NCI-H2227 treated with DMSO at 0.1 percent for 48 hours (cell line): ENCODE measurements at regions not wholly inside any gene's neighbourhood (a gene's known extent, or its start where the extent isn't known, plus 50 kb on each side); places are given as distances from the start of the nearest gene placed in this dataset.

Experiments
- DNase-seq: peaks from one replicate; lab custom pipeline; 2025; lab: John Stamatoyannopoulos, UW

GRCh38 chr12:90079529-90080210 lies 371.0 kb upstream of the ATP2B1 start:
- DNase-seq = no peak

- no peak for DNase-seq
These were observed 369.7 kb upstream of the ATP2B1 start for GRCh38 chr12:90078344-90078743.

- DNase-seq = no peak
These were observed 369.1 kb upstream of the ATP2B1 start for GRCh38 chr12:90077756-90078155.

GRCh38 chr12:90076851-90077319 lies 368.2 kb upstream of the ATP2B1 start:
- no peak for DNase-seq

GRCh38 chr12:90075685-90076084 lies 367.0 kb upstream of the ATP2B1 start:
- no peak for DNase-seq

- no peak for DNase-seq
These were observed 365.4 kb upstream of the ATP2B1 start for GRCh38 chr12:90074086-90074485.

- no peak for DNase-seq
These were observed 363.4 kb upstream of the ATP2B1 start for GRCh38 chr12:90071996-90072395.

- DNase-seq = no peak
These were observed 361.1 kb upstream of the ATP2B1 start for GRCh38 chr12:90069711-90070110.

- no peak for DNase-seq
These were observed 359.2 kb upstream of the ATP2B1 start for GRCh38 chr12:90067791-90068190.

GRCh38 chr12:90064852-90065801 lies 356.5 kb upstream of the ATP2B1 start:
- no peak for DNase-seq

- DNase-seq = no peak
These were observed 354.2 kb upstream of the ATP2B1 start for GRCh38 chr12:90062799-90063198.

GRCh38 chr12:90061809-90062208 lies 353.2 kb upstream of the ATP2B1 start:
- no peak for DNase-seq

GRCh38 chr12:90060031-90060430 lies 351.4 kb upstream of the ATP2B1 start:
- DNase-seq = no peak

- no peak for DNase-seq
These were observed 350.1 kb upstream of the ATP2B1 start for GRCh38 chr12:90058704-90059103.

GRCh38 chr12:90055071-90055470 lies 346.4 kb upstream of the ATP2B1 start:
- no peak for DNase-seq

- DNase-seq = no peak
These were observed 340.3 kb upstream of the ATP2B1 start for GRCh38 chr12:90048918-90049317.

GRCh38 chr12:90045559-90045958 lies 336.9 kb upstream of the ATP2B1 start:
- DNase-seq = no peak

GRCh38 chr12:90044069-90044468 lies 335.4 kb upstream of the ATP2B1 start:
- DNase-seq = no peak

GRCh38 chr12:90042920-90043641 lies 334.4 kb upstream of the ATP2B1 start:
- no peak for DNase-seq

- DNase-seq = no peak
These were observed 329.7 kb upstream of the ATP2B1 start for GRCh38 chr12:90038289-90038688.

- no peak for DNase-seq
These were observed 329.1 kb upstream of the ATP2B1 start for GRCh38 chr12:90037740-90038139.

- DNase-seq = no peak
These were observed 328.0 kb upstream of the ATP2B1 start for GRCh38 chr12:90036637-90037036.
